Smooth muscle cell (in vitro differentiated cells): ENCODE measurements at regions not wholly inside any gene's neighbourhood (a gene's known extent, or its start where the extent isn't known, plus 50 kb on each side); places are given as distances from the start of the nearest gene placed in this dataset.

Experiments
- DNase-seq: peaks from one replicate; lab custom pipeline; 2025; ENCODE audit not compliant: unreplicated experiment; lab: John Stamatoyannopoulos, UW
- H2AFZ ChIP-seq: fragments of 200-600 bp; sonication (generic); 2 replicates; pipeline ENCODE4 v1.6.0; 2016; ENCODE audit warnings: antibody characterized with exemption, low read depth, mild to moderate bottlenecking
- H3F3A ChIP-seq: fragments of 200-600 bp; sonication (generic); 2 replicates; pipeline ENCODE4 v1.6.0; 2017; ENCODE audit warnings: antibody characterized with exemption, low read depth
- H3K27ac ChIP-seq: fragments of 200-600 bp; sonication (generic); 2 replicates; pipeline ENCODE4 v1.5.1; 2016; ENCODE audit warnings: low read depth, mild to moderate bottlenecking
- H3K27me3 ChIP-seq: fragments of 200-600 bp; sonication (generic); 2 replicates; pipeline ENCODE4 v1.6.1; 2016; ENCODE audit warnings: low read depth, mild to moderate bottlenecking
- H3K36me3 ChIP-seq: fragments of 200-600 bp; sonication (generic); 2 replicates; pipeline ENCODE4 v1.5.1; 2016; ENCODE audit warnings: low read depth
- H3K4me1 ChIP-seq: fragments of 200-600 bp; sonication (generic); 2 replicates; pipeline ENCODE4 v1.5.1; 2016; ENCODE audit warnings: low read depth
- H3K4me2 ChIP-seq: fragments of 200-600 bp; sonication (generic); 2 replicates; pipeline ENCODE4 v1.6.0; 2016; ENCODE audit warnings: mild to moderate bottlenecking
- H3K4me3 ChIP-seq: fragments of 200-600 bp; sonication (generic); 2 replicates; pipeline ENCODE4 v1.5.1; 2016; ENCODE audit warnings: mild to moderate bottlenecking
- H3K79me2 ChIP-seq: fragments of 200-600 bp; sonication (generic); 2 replicates; pipeline ENCODE4 v1.6.0; 2016; ENCODE audit warnings: low read depth, mild to moderate bottlenecking
- H3K9ac ChIP-seq: fragments of 200-600 bp; sonication (generic); 2 replicates; pipeline ENCODE4 v1.6.0; 2016; ENCODE audit warnings: low read depth
- H3K9me3 ChIP-seq: fragments of 200-600 bp; sonication (generic); replicated peaks from 2 replicates; pipeline ENCODE4 v1.5.1; 2016; ENCODE audit warnings: low read depth
- H4K20me1 ChIP-seq: fragments of 200-600 bp; sonication (generic); 2 replicates; pipeline ENCODE4 v1.6.0; 2016; ENCODE audit warnings: low read depth
- CTCF ChIP-seq: fragments of 200-600 bp; sonication (generic); IDR thresholded peaks from 2 replicates; pipeline ENCODE4 v1.5.1; 2017; ENCODE audit warnings: borderline replicate concordance, mild to moderate bottlenecking, antibody characterized with exemption; ENCODE audit not compliant: insufficient read depth, poor library complexity, severe bottlenecking
- WGBS: methylation state at CpG from one replicate; pipeline ENCODE4 v1.1.7; 2016; ENCODE audit warnings: low lambda C conversion rate; 5-methylcytosine and 5-hydroxymethylcytosine counted together

GRCh38 chr4:11889099-11889498 lies 460.4 kb upstream of the HS3ST1 start:
- H3K4me2 ChIP-seq = no peak overlapping the region
- no peak overlapping the region for H3K9ac ChIP-seq
- no peak overlapping the region for H3K4me3 ChIP-seq
- no peaks in the 10 kb centered on the region for H3K4me1 ChIP-seq
- H3K27ac ChIP-seq = no peak overlapping the region
- H4K20me1 ChIP-seq = no peaks in the 10 kb centered on the region
- 97% methylated on average over 2 of the region's 2 CpGs for WGBS
- no peaks in the 10 kb centered on the region for H3F3A ChIP-seq
- H3K9me3 ChIP-seq = no peaks in the 10 kb centered on the region
- no peak for DNase-seq
- no peak overlapping the region for H2AFZ ChIP-seq
- no peaks in the 10 kb centered on the region for H3K36me3 ChIP-seq
- H3K79me2 ChIP-seq = no peaks in the 10 kb centered on the region
- TF ChIP-seq CTCF = no peak
- no peaks in the 10 kb centered on the region for H3K27me3 ChIP-seq

- Histone ChIP-seq H3K27me3 (no peaks in the 10 kb centered on the region), H2AFZ (no peak overlapping the region), H4K20me1 (no peaks in the 10 kb centered on the region), H3K9ac (no peak overlapping the region), H3K4me1 (no peaks in the 10 kb centered on the region), H3K4me3 (no peak overlapping the region), H3F3A (no peaks in the 10 kb centered on the region), H3K9me3 (no peaks in the 10 kb centered on the region), H3K36me3 (no peaks in the 10 kb centered on the region), H3K79me2 (no peaks in the 10 kb centered on the region), H3K27ac (no peak overlapping the region), H3K4me2 (no peak overlapping the region)
- TF ChIP-seq CTCF = no peak
- DNase-seq = no peak
These were observed 453.3 kb upstream of the HS3ST1 start for GRCh38 chr4:11881947-11882346.

- Histone ChIP-seq H3K4me2 (no peak overlapping the region), H3K36me3 (no peaks in the 10 kb centered on the region), H3K9me3 (no peaks in the 10 kb centered on the region), H4K20me1 (no peaks in the 10 kb centered on the region), H3F3A (no peaks in the 10 kb centered on the region), H3K27ac (no peak overlapping the region), H3K9ac (no peak overlapping the region), H3K4me3 (no peak overlapping the region), H3K4me1 (no peaks in the 10 kb centered on the region), H3K27me3 (no peaks in the 10 kb centered on the region), H2AFZ (no peak overlapping the region), H3K79me2 (no peaks in the 10 kb centered on the region)
- no peak for DNase-seq
- no peak for TF ChIP-seq CTCF
These were observed 452.7 kb upstream of the HS3ST1 start for GRCh38 chr4:11881364-11881763.

- no peak overlapping the region for H2AFZ ChIP-seq
- no peaks in the 10 kb centered on the region for H3K27me3 ChIP-seq
- no peaks in the 10 kb centered on the region for H3K36me3 ChIP-seq
- WGBS = 82% methylated on average over 3 of the region's 3 CpGs
- H3K79me2 ChIP-seq = no peaks in the 10 kb centered on the region
- no peaks in the 10 kb centered on the region for H4K20me1 ChIP-seq
- no peak overlapping the region for H3K4me3 ChIP-seq
- TF ChIP-seq CTCF = no peak
- no peak overlapping the region for H3K9ac ChIP-seq
- no peaks in the 10 kb centered on the region for H3F3A ChIP-seq
- H3K4me1 ChIP-seq = no peaks in the 10 kb centered on the region
- H3K4me2 ChIP-seq = no peak overlapping the region
- no peak overlapping the region for H3K27ac ChIP-seq
- no peak for DNase-seq
- H3K9me3 ChIP-seq = no peaks in the 10 kb centered on the region
These were observed 449.5 kb upstream of the HS3ST1 start for GRCh38 chr4:11878241-11878640.
